OCI-LY3 (cell line): ENCODE measurements at regions not wholly inside any gene's neighbourhood (a gene's known extent, or its start where the extent isn't known, plus 50 kb on each side); places are given as distances from the start of the nearest gene placed in this dataset.
"Not testable (repeated sequence)": the region's sequence is repeated elsewhere in the genome, so short reads cannot be mapped to it uniquely, and the experiment has no call there.

Source experiments
- H2AFZ ChIP-seq: fragments of 200-600, 300-600 bp; shearing (Covaris generic); 2 replicates; pipeline ENCODE4 v1.6.0; 2014; ENCODE audit warnings: antibody characterized with exemption, low read depth, low read length
- H3K27ac ChIP-seq: fragments of 200-600, 300-600 bp; sonication (generic); 2 replicates; pipeline ENCODE4 v1.5.1; 2014; ENCODE audit warnings: mild to moderate bottlenecking, low read length, moderate library complexity, mixed read lengths
- H3K27me3 ChIP-seq: fragments of 200-600, 300-600 bp; sonication (generic); 2 replicates; pipeline ENCODE4 v1.6.1; 2014; ENCODE audit warnings: low read depth, low read length, mixed read lengths
- H3K36me3 ChIP-seq: fragments of 200-600, 300-600 bp; sonication (generic); replicated peaks from 2 replicates; pipeline ENCODE3; 2014; ENCODE audit warnings: low read depth, low read length, mixed read lengths
- H3K4me1 ChIP-seq: fragments of 300-600, 200-600 bp; sonication (generic); 2 replicates; pipeline ENCODE4 v1.6.1; 2014; ENCODE audit warnings: low read length, mixed read lengths
- H3K4me2 ChIP-seq: fragments of 200-600, 300-600 bp; sonication (generic); 2 replicates; pipeline ENCODE4 v1.6.1; 2014; ENCODE audit warnings: low read length, mixed read lengths
- H3K4me3 ChIP-seq: fragments of 300-600, 200-600 bp; sonication (generic); 2 replicates; pipeline ENCODE4 v1.5.1; 2014; ENCODE audit warnings: antibody characterized with exemption, mild to moderate bottlenecking, low read length, moderate library complexity
- H3K79me2 ChIP-seq: fragments of 300-600, 200-600 bp; shearing (Covaris generic); 2 replicates; pipeline ENCODE4 v1.6.1; 2014; ENCODE audit warnings: mild to moderate bottlenecking, low read length, mixed read lengths
- H3K9ac ChIP-seq: fragments of 300-600, 200-600 bp; shearing (Covaris generic); 2 replicates; pipeline ENCODE4 v1.6.0; 2014; ENCODE audit warnings: mild to moderate bottlenecking, low read length, moderate library complexity
- H3K9me3 ChIP-seq: fragments of 200-600, 300-600 bp; shearing (Covaris generic); 2 replicates; pipeline ENCODE4 v1.6.1; 2014; ENCODE audit warnings: low read length, mixed read lengths; ENCODE audit not compliant: insufficient read depth
- H4K20me1 ChIP-seq: fragments of 200-600, 300-600 bp; sonication (generic); 2 replicates; pipeline ENCODE4 v1.6.1; 2016; ENCODE audit warnings: low read length, mixed read lengths; ENCODE audit not compliant: insufficient read depth
- CTCF ChIP-seq: fragments of 200-600, 300-600 bp; sonication (generic); IDR thresholded peaks from 2 replicates; pipeline ENCODE4 v1.5.1; 2014; ENCODE audit warnings: antibody characterized with exemption, low read length, low read depth
- EZH2phosphoT487 ChIP-seq: fragments of 200-600 bp; shearing (Covaris generic); IDR thresholded peaks from 2 replicates; pipeline ENCODE4 v1.6.1; 2018; ENCODE audit warnings: antibody characterized with exemption, mixed run types, low read depth

GRCh38 chr15:69706353-69707097 is 253.9 kb downstream of the RPLP1 start:
- TF ChIP-seq CTCF: no peak
- TF ChIP-seq EZH2phosphoT487: no peak
- H4K20me1 ChIP-seq: no peaks in the 10 kb centered on the region

GRCh38 chr15:69707241-69707640 is 254.6 kb downstream of the RPLP1 start:
- not testable (repeated sequence) for H3K9ac ChIP-seq, H3K9me3 ChIP-seq, H3K79me2 ChIP-seq, H3K4me2 ChIP-seq, H3K36me3 ChIP-seq, H3K4me3 ChIP-seq, H3K27ac ChIP-seq, H2AFZ ChIP-seq, H3K4me1 ChIP-seq, H4K20me1 ChIP-seq
- H3K27me3 ChIP-seq: peaks cover 74% of the 10 kb centered on the region

More at GRCh38 chr15:69706353-69707097, 253.9 kb downstream of the RPLP1 start:
- H3K4me1 ChIP-seq: no peaks in the 10 kb centered on the region
- H3K9me3 ChIP-seq: 0 out of 2 replicates have a peak, but pooled peaks cover 7% of the 10 kb centered on the region
- H3K27me3 ChIP-seq: peaks cover 74% of the 10 kb centered on the region
- H3K4me2 ChIP-seq: no peak overlapping the region
- no peak overlapping the region for H2AFZ ChIP-seq
- H3K36me3 ChIP-seq: no peaks in the 10 kb centered on the region
- no peak overlapping the region for H3K4me3 ChIP-seq
- H3K9ac ChIP-seq: no peak overlapping the region
- H3K27ac ChIP-seq: no peak overlapping the region
- H3K79me2 ChIP-seq: no peaks in the 10 kb centered on the region

GRCh38 chr15:69708436-69709122 is 256.0 kb downstream of the RPLP1 start:
- H3K9me3 ChIP-seq, H3K4me1 ChIP-seq, H3K27ac ChIP-seq, H4K20me1 ChIP-seq, H3K4me2 ChIP-seq, H3K4me3 ChIP-seq, H2AFZ ChIP-seq, H3K36me3 ChIP-seq, H3K79me2 ChIP-seq, H3K9ac ChIP-seq: not testable (repeated sequence)
- H3K27me3 ChIP-seq: peaks cover 74% of the 10 kb centered on the region

GRCh38 chr15:69712991-69713390 is 260.4 kb downstream of the RPLP1 start:
- Histone ChIP-seq H3K36me3 (no peaks in the 10 kb centered on the region), H2AFZ (no peak overlapping the region), H3K79me2 (no peaks in the 10 kb centered on the region), H3K9ac (no peak overlapping the region), H3K27me3 (peaks cover 83% of the 10 kb centered on the region), H3K9me3 (0 out of 2 replicates have a peak, but pooled peaks cover 7% of the 10 kb centered on the region), H4K20me1 (0 out of 2 replicates have a peak, but pooled peaks cover 7% of the 10 kb centered on the region), H3K4me1 (peaks cover 19% of the 10 kb centered on the region), H3K27ac (no peak overlapping the region), H3K4me2 (no peak overlapping the region), H3K4me3 (no peak overlapping the region)
- TF ChIP-seq CTCF (no peak), EZH2phosphoT487 (no peak)
